HG03045 (cell line): ENCODE measurements at regions not wholly inside any gene's neighbourhood (a gene's known extent, or its start where the extent isn't known, plus 50 kb on each side); places are given as distances from the start of the nearest gene placed in this dataset.
"Not testable (repeated sequence)": the region's sequence is repeated elsewhere in the genome, so short reads cannot be mapped to it uniquely, and the experiment has no call there.

Experiments used
- ATAC-seq: cut with Tn5 transposase; IDR thresholded peaks from one replicate; pipeline ENCODE4 v1.9.1; 2021; ENCODE audit warnings: mild to moderate bottlenecking, moderate library complexity; ENCODE audit not compliant: unreplicated experiment

DNA sequence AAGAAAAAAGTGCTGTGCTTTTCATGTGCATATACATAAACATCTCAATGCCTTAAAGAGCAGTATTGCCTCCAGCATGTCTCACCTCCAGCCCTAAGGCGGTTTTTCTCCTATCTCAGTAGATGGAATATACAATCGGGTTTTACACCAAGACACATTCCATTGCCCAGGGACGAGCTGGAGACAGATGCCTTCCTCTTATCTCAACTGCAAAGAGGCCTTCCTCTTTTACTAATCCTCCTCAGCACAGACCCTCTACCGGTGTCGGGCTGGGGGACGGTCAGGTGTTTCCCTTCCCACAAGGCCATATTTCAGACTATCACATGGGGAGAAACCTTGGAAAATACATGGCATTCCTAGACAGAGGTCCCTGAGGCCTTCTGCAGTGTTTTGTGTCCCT, 385.3 kb downstream of the AMY1C start:
- not testable (repeated sequence) for ATAC-seq

GRCh38 chr1:104136621-104137020, 386.9 kb downstream of the AMY1C start:
- ATAC-seq = no peak

DNA sequence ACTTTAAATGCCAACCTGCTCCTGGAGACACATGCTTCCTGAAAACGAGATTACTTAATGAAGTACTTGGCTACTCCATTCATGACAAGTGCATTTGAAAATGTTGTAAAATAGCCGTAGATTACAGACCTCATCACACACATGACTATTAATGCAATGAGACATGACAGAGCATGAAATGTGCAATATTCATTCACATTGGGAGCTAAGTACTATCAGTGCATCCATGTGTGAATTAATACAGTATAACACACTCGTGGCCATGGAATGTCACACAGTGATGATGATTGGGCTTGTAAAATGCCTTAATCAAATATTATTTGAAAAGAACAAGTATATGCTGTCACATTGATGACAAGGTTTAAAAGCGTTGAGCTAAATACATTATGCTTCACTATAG, 407.0 kb downstream of the AMY1C start:
- no peak for ATAC-seq

GRCh38 chr1:104163912-104164476, 414.3 kb downstream of the AMY1C start:
- ATAC-seq = no peak

GRCh38 chr1:104172243-104172681, 422.6 kb downstream of the AMY1C start:
- no peak for ATAC-seq

- ATAC-seq = no peak
Measured at GRCh38 chr1:104182251-104182650, 432.6 kb downstream of the AMY1C start.

DNA sequence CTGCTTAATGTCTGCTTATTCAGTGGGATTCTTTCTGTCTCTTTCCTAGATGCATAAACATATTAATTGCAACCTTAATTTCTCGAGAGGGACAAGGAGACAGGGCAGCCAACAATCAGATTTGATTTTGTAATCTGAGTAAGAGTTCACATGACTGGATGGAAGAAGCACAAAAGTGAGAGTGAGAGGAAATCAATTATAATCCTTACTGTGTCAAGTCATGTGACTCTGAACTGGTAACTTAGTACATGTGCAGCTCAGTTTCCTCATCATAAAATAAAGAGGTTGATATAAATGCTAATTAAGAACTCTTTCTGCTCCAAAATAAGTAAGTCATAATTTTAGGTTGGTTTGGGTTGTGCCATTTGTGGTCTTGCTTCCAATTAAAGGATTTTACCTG, 439.5 kb downstream of the AMY1C start:
- ATAC-seq = no peak

- ATAC-seq = no peak
Measured at GRCh38 chr1:104190821-104191220, 441.1 kb downstream of the AMY1C start.

DNA sequence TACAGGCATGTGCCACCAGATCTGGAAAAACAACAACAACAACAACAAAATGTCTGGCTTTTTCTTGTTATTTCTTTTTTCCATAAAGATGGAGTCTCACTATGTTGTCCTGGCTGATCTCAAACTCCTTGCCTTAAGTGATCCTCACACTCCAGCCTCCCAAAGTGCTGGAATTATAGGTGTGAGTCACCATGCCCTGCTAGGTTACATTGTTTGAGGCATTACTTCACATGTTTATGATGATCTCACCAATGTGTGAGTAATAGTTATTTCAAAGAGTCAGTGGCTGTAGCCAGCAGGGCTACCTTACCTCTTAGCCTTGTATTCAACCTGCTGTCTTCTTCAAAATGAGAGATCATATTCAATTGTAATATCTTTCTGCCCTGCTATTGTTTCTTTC, 445.7 kb downstream of the AMY1C start:
- no peak for ATAC-seq

DNA sequence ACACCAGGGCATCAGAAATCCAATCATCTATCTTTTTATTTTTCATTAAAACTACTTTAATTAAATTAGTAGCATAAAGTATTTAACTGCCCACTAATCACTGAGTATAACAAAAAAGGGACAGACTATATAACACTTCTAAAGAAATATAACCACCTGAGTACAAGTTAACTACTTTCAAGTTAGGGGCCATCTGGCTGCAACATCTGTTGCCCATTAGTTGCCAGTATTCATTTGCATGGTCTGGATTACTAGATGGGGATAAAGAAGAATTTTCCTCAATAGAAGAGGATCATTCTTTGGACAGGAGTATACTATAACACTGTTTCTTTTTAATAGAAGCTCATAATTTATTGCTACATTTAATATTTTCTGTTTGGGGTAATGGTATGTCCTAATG, 446.4 kb downstream of the AMY1C start:
- ATAC-seq = no peak

GRCh38 chr1:104197516-104197915, 447.8 kb downstream of the AMY1C start:
- no peak for ATAC-seq

- no peak for ATAC-seq
Measured at GRCh38 chr1:104212239-104212638, 462.5 kb downstream of the AMY1C start.

DNA sequence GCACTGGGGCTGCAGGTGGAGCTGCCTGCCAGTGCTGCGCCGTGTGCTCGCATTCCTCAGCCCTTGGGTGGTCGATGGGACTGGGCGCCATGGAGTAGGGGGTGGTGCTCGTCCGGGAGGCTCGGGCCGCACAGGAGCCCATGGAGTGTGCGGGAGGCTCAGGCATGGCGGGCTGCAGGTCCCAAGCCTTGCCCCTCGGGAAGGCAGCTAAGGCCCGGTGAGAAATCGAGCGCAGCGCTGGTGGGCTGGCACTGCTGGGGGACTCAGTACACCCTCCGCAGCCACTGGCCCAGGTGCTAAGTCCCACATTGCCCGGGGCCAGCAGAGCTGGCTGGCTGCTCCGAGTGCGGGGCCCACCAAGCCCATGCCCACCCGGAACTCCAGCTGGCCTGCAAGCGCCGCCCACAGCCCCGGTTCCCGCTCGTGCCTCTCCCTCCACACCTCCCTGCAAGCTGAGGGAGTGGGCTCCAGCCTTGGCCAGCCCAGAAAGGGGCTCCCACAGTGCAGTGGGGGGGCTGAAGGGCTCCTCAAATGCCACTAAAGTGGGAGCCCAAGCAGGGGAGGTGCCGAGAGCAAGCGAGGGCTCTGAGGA, 467.8 kb downstream of the AMY1C start:
- ATAC-seq = not testable (repeated sequence)

GRCh38 chr1:104229860-104230259, 480.2 kb downstream of the AMY1C start:
- ATAC-seq = no peak

DNA sequence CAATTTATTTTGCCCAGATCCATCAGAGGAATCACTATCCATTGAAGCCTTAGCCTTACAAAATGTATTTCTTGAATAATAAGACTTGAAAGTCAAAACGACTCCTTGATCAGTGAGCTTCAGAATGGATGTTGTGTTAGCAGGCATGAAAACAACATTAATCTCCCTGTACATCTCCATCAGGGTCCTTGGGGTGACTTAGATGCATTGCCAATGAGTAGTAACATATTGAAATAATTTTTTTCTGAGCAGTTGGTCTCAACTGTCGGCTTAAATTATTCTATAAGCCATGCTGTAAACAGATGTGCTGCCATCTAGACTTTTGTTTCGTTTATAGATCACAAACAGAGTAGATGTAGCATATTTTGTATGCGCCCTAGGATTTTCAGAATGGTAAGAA, 482.0 kb downstream of the AMY1C start:
- ATAC-seq = no peak

DNA sequence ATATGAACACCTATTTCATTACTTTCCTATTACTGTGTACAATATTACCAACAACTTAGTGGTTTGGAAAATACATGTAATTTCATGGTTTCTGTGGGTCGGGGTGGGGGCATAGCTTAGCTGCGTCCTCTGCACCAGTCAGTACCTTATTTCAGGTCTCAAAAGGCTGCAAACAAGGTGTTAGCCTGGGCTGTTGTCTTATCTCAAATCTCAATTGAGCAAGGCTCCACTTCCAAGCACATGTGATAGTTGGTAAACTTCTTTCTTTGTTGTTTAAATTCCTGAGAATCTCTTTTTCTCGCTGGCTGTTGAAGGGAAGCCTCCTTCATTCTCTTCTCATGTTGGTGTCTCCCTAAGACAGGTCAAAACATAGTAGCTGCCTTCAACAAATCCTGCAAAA, 485.4 kb downstream of the AMY1C start:
- no peak for ATAC-seq

- ATAC-seq = no peak
Measured at GRCh38 chr1:104238991-104239390, 489.3 kb downstream of the AMY1C start.

- ATAC-seq = no peak
Measured at GRCh38 chr1:104248385-104248784, 498.7 kb downstream of the AMY1C start.

DNA sequence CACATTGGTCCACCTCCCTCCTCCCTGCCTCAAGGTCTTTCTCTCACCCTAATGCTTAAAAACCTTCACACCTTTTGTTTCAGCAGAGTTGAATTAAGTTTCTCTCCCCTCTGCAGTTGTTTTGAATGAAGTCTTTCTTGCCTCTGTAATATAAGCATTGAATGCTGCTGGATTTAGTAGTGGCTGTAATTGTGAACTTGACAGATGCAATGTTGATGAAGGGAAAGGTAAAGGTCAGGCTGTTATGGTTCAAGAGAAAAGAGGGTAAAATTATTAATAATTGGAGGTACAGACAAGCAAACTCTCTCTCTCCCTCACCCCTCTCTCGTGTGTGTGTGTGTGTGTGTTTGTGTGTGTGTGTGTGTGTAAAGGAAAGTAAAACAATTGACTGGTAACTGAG, 509.8 kb downstream of the AMY1C start:
- no peak for ATAC-seq

DNA sequence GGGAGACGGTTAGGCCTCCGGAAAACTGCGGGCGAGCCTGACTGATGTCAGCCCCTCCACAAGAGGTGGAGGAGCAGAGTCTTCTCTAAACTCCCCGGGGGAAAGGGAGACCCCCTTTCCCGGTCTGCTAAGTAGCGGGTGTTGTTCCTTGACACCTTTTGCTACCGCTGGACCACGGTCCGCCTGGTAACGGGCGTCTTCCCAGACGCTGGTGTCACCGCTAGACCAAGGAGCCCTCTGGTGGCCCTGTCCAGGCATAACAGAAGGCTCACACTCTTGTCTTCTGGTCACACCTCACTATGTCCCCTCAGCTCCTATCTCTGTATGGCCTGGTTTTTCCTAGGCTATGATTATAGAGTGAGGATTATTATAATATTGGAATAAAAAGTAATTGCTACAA, 513.4 kb downstream of the AMY1C start:
- not testable (repeated sequence) for ATAC-seq

GRCh38 chr1:104264521-104264920, 514.8 kb downstream of the AMY1C start:
- ATAC-seq = no peak

GRCh38 chr1:104265163-104265562, 515.5 kb downstream of the AMY1C start:
- no peak for ATAC-seq

DNA sequence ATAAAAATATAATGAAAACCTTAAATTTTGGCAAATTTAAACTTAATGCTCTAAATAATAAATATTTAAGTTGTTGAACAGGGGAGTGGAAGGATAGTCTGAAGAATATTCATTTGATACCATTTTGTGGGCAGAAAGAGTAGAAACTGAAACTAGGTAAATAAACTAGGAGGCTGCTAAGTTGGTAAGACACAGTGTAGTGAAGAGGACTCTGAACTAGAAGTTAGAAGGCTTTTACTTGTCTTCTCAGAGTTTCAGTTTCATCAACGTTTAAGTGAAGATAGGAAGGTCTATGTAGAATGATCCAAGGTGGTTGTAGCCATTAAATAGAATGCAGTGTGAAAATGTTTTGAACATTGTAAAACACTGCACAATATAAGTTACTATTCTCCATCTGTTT, 516.9 kb downstream of the AMY1C start:
- ATAC-seq = no peak
